Coronary artery (tissue), 2 donors: ENCODE measurements at regions not wholly inside any gene's neighbourhood (a gene's known extent, or its start where the extent isn't known, plus 50 kb on each side); places are given as distances from the start of the nearest gene placed in this dataset.

Source experiments
- DNase-seq: peaks from one replicate; pipeline ENCODE4 v3.0.0-alpha.2; 2017; ENCODE audit warnings: low spot score
- H3K27ac ChIP-seq, 2 donors: fragments of 200-600 bp; sonication (generic); one replicate each; pipeline ENCODE4 v1.5.1; 2016 to 2019
- H3K4me3 ChIP-seq: fragments of 200-600 bp; sonication (generic); 2 replicates; pipeline ENCODE4 v1.5.1; 2016; ENCODE audit warnings: mild to moderate bottlenecking, moderate library complexity
- TF ChIP-seq, protein P1 (sequence below): fragments of 200-600 bp; sonication (generic); IDR thresholded peaks from one replicate; pipeline ENCODE4 v1.5.1; 2019; ENCODE audit warnings: antibody characterized with exemption

DNA sequence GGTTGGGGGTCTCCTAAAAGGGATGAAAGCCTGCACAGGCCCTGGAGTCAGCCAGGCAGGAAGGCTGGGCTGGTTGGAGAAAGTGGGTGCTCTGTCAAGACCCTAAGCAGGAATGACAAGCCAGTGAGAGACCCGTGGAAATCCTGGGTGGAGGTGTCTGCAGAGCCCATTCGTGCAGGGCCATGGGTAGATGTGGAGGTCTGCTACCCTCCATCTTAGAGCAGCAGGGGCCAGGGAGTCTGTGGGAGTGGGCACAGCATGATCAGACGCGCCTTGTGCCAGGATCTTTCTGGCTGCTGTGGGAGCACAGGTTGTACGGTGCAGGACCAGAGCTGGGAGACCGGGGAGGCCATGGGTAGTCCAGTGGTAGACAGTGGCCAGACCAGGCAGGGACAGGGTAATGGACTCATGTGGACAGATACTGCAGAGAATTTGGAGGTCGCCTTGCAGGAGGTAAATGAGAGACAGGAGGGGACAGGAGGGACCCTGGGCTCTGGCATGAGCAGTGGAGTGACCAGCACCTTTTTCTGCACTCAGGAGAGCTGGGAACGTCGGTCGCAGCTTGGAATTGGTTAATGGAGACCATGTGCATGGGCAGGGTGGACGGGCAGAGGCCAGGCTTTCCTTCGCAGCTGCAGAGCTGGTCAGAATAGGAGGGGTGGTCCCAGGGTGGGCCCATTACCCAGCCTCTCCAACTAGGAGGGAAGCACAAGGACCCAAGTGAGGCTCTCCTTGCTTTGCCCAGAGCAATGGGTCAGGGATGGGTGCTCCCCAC lies 203.5 kb upstream of the PMEPA1 start:
- no peak for DNase-seq
- Histone ChIP-seq H3K27ac (no peak overlapping the region), H3K4me3 (no peak overlapping the region)
- TF ChIP-seq, protein P1, sequence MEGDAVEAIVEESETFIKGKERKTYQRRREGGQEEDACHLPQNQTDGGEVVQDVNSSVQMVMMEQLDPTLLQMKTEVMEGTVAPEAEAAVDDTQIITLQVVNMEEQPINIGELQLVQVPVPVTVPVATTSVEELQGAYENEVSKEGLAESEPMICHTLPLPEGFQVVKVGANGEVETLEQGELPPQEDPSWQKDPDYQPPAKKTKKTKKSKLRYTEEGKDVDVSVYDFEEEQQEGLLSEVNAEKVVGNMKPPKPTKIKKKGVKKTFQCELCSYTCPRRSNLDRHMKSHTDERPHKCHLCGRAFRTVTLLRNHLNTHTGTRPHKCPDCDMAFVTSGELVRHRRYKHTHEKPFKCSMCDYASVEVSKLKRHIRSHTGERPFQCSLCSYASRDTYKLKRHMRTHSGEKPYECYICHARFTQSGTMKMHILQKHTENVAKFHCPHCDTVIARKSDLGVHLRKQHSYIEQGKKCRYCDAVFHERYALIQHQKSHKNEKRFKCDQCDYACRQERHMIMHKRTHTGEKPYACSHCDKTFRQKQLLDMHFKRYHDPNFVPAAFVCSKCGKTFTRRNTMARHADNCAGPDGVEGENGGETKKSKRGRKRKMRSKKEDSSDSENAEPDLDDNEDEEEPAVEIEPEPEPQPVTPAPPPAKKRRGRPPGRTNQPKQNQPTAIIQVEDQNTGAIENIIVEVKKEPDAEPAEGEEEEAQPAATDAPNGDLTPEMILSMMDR: no peak

DNA sequence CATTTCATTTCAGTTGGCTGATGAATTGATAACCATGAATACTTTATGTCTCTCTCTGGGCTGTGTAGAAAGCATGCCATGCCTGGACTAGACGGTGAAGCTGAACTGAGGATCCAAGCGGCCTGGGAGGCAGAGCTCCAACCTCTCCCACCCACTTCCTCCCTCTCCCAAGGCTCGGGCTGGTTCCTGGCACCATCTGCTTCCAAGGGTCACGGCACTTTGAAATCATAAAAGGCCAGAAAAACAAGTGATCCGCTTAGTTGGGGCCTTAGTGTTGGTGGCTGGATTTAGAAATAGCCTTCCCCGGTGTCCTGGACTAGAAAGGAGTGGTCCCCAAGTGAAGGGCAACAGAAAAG lies 202.4 kb upstream of the PMEPA1 start:
- no peak for DNase-seq
- H3K4me3 ChIP-seq: no peak overlapping the region
- TF ChIP-seq, protein P1: no peak
- no peak overlapping the region for H3K27ac ChIP-seq

DNA sequence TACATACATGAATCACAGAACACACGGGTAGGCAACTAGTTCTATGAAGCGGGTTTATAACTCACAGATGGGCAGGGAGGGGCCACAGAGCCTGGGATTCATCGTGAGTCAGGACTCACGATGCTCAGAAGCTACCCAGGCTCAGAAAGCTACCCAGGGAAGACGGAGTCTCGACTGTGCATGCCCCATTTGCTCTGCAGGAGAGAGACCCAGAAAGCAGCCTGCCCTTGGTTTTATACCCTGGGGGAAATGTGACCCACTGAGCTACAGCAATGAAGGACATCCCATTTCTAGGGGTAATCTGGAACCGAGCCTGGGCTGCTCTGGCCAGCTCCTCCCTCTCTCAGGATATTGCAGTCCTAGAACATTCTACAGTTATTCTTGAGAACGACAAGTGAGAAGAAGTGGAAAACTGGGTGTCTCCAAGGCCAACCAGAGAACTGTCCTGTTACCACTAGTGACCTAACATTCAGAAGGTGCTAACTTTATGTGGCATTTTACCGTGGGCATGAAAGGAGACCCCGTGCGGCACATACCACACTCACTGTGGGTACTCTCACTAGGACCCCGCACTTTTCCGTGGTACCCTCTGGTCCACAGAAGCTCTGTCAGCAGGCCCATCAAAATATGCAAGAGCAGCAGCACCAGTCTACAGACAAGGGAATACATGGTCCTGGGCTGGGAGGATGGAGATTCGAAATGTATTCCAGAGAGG lies 201.9 kb upstream of the PMEPA1 start:
- no peak for DNase-seq
- H3K4me3 ChIP-seq: no peak overlapping the region
- TF ChIP-seq, protein P1: no peak
- no peak overlapping the region for H3K27ac ChIP-seq

DNA sequence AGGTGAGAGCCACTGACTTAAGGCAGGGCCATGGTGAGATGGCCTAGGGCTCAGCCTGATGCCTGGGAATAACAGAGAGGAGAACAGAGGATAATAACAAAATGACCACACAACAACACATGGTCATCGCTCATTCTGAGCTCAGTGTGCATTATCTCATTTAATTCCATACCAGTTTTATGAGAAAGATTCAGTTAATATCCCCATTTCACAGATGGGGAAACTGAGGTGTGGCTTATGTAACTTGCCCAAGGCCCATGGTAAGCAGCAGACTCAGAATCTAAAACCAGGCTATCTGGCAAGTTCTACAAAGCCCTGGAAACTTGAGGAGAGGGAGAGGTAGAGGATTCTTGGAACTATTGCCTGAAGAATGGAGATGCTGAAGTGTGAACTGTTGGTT lies 200.9 kb upstream of the PMEPA1 start:
- H3K27ac ChIP-seq: no peak overlapping the region
- TF ChIP-seq, protein P1: no peak
- no peak overlapping the region for H3K4me3 ChIP-seq
- DNase-seq: no peak

DNA sequence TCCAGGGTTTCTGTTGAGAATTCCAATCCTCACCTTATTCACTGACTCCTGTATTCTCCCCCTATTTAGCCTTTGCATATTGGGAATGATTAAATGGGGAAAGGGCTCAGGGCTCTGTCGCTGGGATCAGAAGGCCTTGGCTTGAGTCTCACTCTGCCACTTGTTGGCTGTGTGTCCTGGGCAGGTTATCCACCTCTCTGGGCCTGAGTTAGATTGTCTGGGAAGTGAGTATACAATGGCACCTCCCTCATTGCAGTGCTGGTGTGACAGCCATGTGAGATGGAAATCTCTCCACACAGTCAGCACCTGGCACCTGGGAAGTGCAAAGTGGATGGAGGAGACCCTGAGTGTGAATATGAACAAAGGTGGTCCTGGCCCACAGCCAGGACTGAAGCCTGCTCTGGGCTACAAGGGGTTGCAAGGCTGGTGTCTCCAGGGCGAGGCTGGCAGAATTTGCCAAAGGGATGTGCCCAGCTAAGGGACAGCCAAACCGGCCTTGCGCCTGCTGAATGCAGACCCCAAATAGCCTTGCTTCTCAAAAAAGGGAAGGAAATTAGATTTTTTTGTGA lies 200.0 kb upstream of the PMEPA1 start:
- no peak for DNase-seq
- H3K27ac ChIP-seq: no peak overlapping the region
- H3K4me3 ChIP-seq: no peak overlapping the region
- TF ChIP-seq, protein P1: no peak

DNA sequence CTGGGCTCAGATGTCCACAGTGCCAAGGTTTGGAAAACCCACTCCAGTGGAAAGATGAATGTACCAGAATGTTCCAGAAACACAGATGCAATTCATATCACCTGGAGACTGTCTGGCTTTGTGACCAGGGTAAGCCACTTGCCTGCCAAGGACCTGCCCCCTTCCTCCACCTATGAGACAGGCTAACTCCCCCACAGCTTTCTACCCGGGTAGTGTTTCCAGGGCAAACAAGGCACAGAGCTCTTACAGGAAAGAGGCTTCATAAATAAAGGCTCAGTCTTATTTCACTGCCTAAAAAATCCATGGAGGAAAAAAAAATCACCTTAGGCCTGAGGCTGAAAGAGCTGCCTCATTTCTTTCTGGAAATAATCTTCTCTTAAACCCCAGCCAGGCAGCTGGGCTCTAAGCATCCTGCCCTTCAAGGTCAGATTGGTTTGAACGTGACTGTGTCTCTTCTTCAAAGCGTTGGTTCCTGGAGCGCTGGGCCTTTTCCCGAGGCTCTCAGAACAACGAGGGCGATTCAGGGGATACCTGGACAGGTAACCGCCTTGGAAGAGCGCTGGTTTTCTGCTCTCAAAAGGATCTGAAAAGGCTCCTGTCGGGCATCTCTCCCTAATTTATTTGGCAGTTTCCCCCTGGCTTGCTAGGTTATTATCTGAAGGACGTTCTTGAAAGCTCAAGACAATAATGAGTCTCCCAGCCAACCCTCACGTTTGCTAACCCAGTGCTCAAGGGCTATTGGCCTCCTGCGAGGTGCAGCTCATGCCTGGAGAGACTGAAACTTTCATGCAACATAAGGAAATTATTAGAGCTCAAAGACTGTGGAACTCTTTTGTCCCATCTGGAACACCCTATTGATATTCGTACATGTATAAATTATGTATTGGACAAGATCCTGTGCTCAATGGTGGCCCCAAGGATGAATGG lies 199.2 kb upstream of the PMEPA1 start:
- Histone ChIP-seq H3K4me3 (no peak overlapping the region), H3K27ac (no peak overlapping the region)
- TF ChIP-seq, protein P1: no peak
- no peak for DNase-seq
